H9 (cell line): ENCODE measurements at regions not wholly inside any gene's neighbourhood (a gene's known extent, or its start where the extent isn't known, plus 50 kb on each side); places are given as distances from the start of the nearest gene placed in this dataset.

Source experiments
- DNase-seq: peaks from one replicate; pipeline ENCODE4 v3.0.0-alpha.2; 2017
- H2AFZ ChIP-seq: one replicate; pipeline ENCODE4 v1.6.1; 2013; ENCODE audit warnings: mild to moderate bottlenecking, low read length, control low read depth, moderate library complexity
- H2AK5ac ChIP-seq: 2 replicates; pipeline ENCODE4 v1.6.1; 2013; ENCODE audit warnings: low read length, control low read depth, mixed read lengths; ENCODE audit not compliant: insufficient read length
- H2BK120ac ChIP-seq: one replicate; pipeline ENCODE4 v1.6.1; 2013; ENCODE audit warnings: low read depth, mild to moderate bottlenecking, low read length, control low read depth, inconsistent platforms; ENCODE audit not compliant: poor library complexity, severe bottlenecking
- H2BK12ac ChIP-seq: 2 replicates; pipeline ENCODE4 v1.6.1; 2013; ENCODE audit warnings: low read length, control low read depth, mixed read lengths, low read depth; ENCODE audit not compliant: insufficient read length
- H2BK15ac ChIP-seq: 2 replicates; pipeline ENCODE4 v1.6.1; 2013; ENCODE audit warnings: low read depth, low read length, control low read depth
- H2BK20ac ChIP-seq: one replicate; pipeline ENCODE4 v1.6.1; 2013; ENCODE audit warnings: low read depth, mild to moderate bottlenecking, low read length, control low read depth, inconsistent platforms; ENCODE audit not compliant: poor library complexity, severe bottlenecking
- H2BK5ac ChIP-seq: 2 replicates; pipeline ENCODE4 v1.6.1; 2013; ENCODE audit warnings: low read length, control low read depth, mixed read lengths; ENCODE audit not compliant: insufficient read length
- H3K14ac ChIP-seq: 2 replicates; pipeline ENCODE4 v1.6.1; 2013; ENCODE audit warnings: low read length, control low read depth; ENCODE audit not compliant: insufficient read depth
- H3K18ac ChIP-seq: 2 replicates; pipeline ENCODE4 v1.6.1; 2013; ENCODE audit warnings: low read depth, mild to moderate bottlenecking, mixed read lengths, low read length, control low read depth; ENCODE audit not compliant: insufficient read length
- H3K23ac ChIP-seq: 2 replicates; pipeline ENCODE4 v1.6.1; 2013; ENCODE audit warnings: low read length, control low read depth, mixed read lengths, low read depth; ENCODE audit not compliant: insufficient read length
- H3K23me2 ChIP-seq: 2 replicates; pipeline ENCODE4 v1.6.1; 2013; ENCODE audit warnings: low read depth, mild to moderate bottlenecking, mixed read lengths, low read length, control low read depth; ENCODE audit not compliant: insufficient read length, poor library complexity, severe bottlenecking
- H3K27ac ChIP-seq: 2 replicates; pipeline ENCODE4 v1.5.1; 2013; ENCODE audit warnings: low read length, control low read depth, mixed read lengths, low read depth; ENCODE audit not compliant: insufficient read length
- H3K27me3 ChIP-seq: 2 replicates; pipeline ENCODE4 v1.6.1; 2013; ENCODE audit warnings: low read length, control low read depth, inconsistent platforms; ENCODE audit not compliant: insufficient read depth
- H3K4ac ChIP-seq: 2 replicates; pipeline ENCODE4 v1.6.1; 2013; ENCODE audit warnings: low read depth, mild to moderate bottlenecking, control low read depth, inconsistent platforms, low read length, moderate library complexity
- H3K4me1 ChIP-seq: 2 replicates; pipeline ENCODE4 v1.6.1; 2013; ENCODE audit warnings: low read length, control low read depth, inconsistent platforms; ENCODE audit not compliant: insufficient read depth
- H3K4me2 ChIP-seq: 2 replicates; pipeline ENCODE4 v1.6.1; 2013; ENCODE audit warnings: low read length, control low read depth, mixed read lengths; ENCODE audit not compliant: insufficient read length, insufficient read depth
- H3K56ac ChIP-seq: 2 replicates; pipeline ENCODE4 v1.6.1; 2013; ENCODE audit warnings: low read depth, mild to moderate bottlenecking, mixed read lengths, low read length, control low read depth; ENCODE audit not compliant: insufficient read length
- H3K79me1 ChIP-seq: 2 replicates; pipeline ENCODE4 v1.6.1; 2013; ENCODE audit warnings: low read depth, mild to moderate bottlenecking, moderate library complexity, low read length, control low read depth, inconsistent platforms; ENCODE audit not compliant: insufficient read depth, poor library complexity, severe bottlenecking
- H3K79me2 ChIP-seq: 2 replicates; pipeline ENCODE4 v1.6.1; 2013; ENCODE audit warnings: low read length, control low read depth, inconsistent platforms; ENCODE audit not compliant: insufficient read depth
- H3K9ac ChIP-seq: 2 replicates; pipeline ENCODE4 v1.6.1; 2013; ENCODE audit warnings: low read length, control low read depth, mixed read lengths; ENCODE audit not compliant: insufficient read length; ENCODE audit errors: extremely low read depth
- H3K9me3 ChIP-seq: one replicate; pipeline ENCODE4 v1.6.1; 2013; ENCODE audit warnings: low read depth, low read length, inconsistent platforms; ENCODE audit not compliant: control insufficient read depth
- H3T11ph ChIP-seq: one replicate; pipeline ENCODE4 v1.6.1; 2013; ENCODE audit warnings: mild to moderate bottlenecking, low read length, control low read depth, inconsistent platforms
- H4K20me1 ChIP-seq: one replicate; pipeline ENCODE4 v1.6.1; 2013; ENCODE audit not compliant: control insufficient read depth, insufficient read length, insufficient read depth
- H4K5ac ChIP-seq: 2 replicates; pipeline ENCODE4 v1.6.1; 2013; ENCODE audit warnings: low read depth, mild to moderate bottlenecking, mixed read lengths, low read length, control low read depth; ENCODE audit not compliant: insufficient read length
- H4K8ac ChIP-seq: replicated peaks from 2 replicates; pipeline ENCODE4 v1.6.1; 2013; ENCODE audit warnings: low read length, control low read depth, mixed read lengths, low read depth; ENCODE audit not compliant: insufficient read length
- H4K91ac ChIP-seq: 2 replicates; pipeline ENCODE4 v1.6.1; 2013; ENCODE audit warnings: low read depth, mild to moderate bottlenecking, moderate library complexity, mixed read lengths, low read length, control low read depth; ENCODE audit not compliant: insufficient read length
- H3K27ac Mint-ChIP-seq, 3 experiments: 2 replicates in 2 of 3; 3 replicates in 1 of 3; pipeline ENCODE4 v1.8.0; 2020 to 2021; ENCODE audit warnings: mixed read lengths in 3 of 3, mild to moderate bottlenecking in 1 of 3, moderate library complexity in 1 of 3
- H3K27me3 Mint-ChIP-seq: 2 replicates; pipeline ENCODE4 v1.8.0; 2021; ENCODE audit warnings: low read depth, mild to moderate bottlenecking, moderate library complexity, mixed read lengths
- H3K36me3 Mint-ChIP-seq, 3 experiments: 2 replicates in 2 of 3; 3 replicates in 1 of 3; pipeline ENCODE4 v1.8.0; 2020 to 2021; ENCODE audit warnings: low read depth in 3 of 3, mixed read lengths in 3 of 3; ENCODE audit not compliant: insufficient read depth in 1 of 3
- H3K4me1 Mint-ChIP-seq, 2 experiments: 2 replicates each; pipeline ENCODE4 v1.8.0; 2020; ENCODE audit warnings: mixed read lengths in 2 of 2
- H3K4me3 Mint-ChIP-seq, 2 experiments: 2 replicates in 1 of 2; 3 replicates in 1 of 2; pipeline ENCODE4 v1.8.0; 2020 to 2021; ENCODE audit warnings: mild to moderate bottlenecking in 2 of 2, mixed read lengths in 2 of 2, moderate library complexity in 1 of 2
- H3K9me3 Mint-ChIP-seq, 2 experiments: 2 replicates in 1 of 2; 3 replicates in 1 of 2; pipeline ENCODE4 v1.8.0; 2020; ENCODE audit warnings: mild to moderate bottlenecking in 2 of 2, mixed read lengths in 2 of 2, moderate library complexity in 1 of 2
- CTCF ChIP-seq: fragments of 200-600 bp; sonication (generic); conservative IDR thresholded peaks from 3 replicates; pipeline ENCODE4 v1.8.0; 2021; ENCODE audit warnings: antibody characterized with exemption, mild to moderate bottlenecking
- WGBS: extraction: QIAGEN DNeasy Blood & Tissue Kit; methylation state at CpG from one replicate; pipeline ENCODE4 v1.1.7; 2013; ENCODE audit warnings: missing lambda C conversion rate, low lambda C conversion rate, mixed read lengths; ENCODE audit not compliant: insufficient read length; ENCODE audit errors: extremely low coverage; 5-methylcytosine and 5-hydroxymethylcytosine counted together

- H3K79me1 ChIP-seq: no peaks in the 10 kb centered on the region
- no peak overlapping the region for H3K4me2 ChIP-seq
- H3K23me2 ChIP-seq: no peaks in the 10 kb centered on the region
- peaks cover 1% of the 10 kb centered on the region; the same call in 1 of the 2 replicates for H3K27me3 Mint-ChIP-seq
- no peak overlapping the region for H3K18ac ChIP-seq
- H3K9me3 ChIP-seq: no peaks in the 10 kb centered on the region
- H3K4ac ChIP-seq: no peak overlapping the region
- no peak overlapping the region for H2BK5ac ChIP-seq
- H2BK120ac ChIP-seq: no peak overlapping the region
- no peak overlapping the region for H2BK12ac ChIP-seq
- H3K23ac ChIP-seq: no peak overlapping the region
- no peaks in the 10 kb centered on the region for H3K79me2 ChIP-seq
- H3K4me1 Mint-ChIP-seq: peaks cover 10 to 11% of the 10 kb centered on the region in 2 experiments
- H3K36me3 Mint-ChIP-seq: no peaks in the 10 kb centered on the region
- no peak overlapping the region for H3K14ac ChIP-seq
- H3K27ac ChIP-seq: no peak overlapping the region
- no peak for DNase-seq
- H3K9me3 Mint-ChIP-seq: peaks cover 0 to 2% of the 10 kb centered on the region in 2 experiments; a peak in 1 of 5 replicates
- no peak overlapping the region for H4K5ac ChIP-seq
- no peak for TF ChIP-seq CTCF
- no peak overlapping the region for H3T11ph ChIP-seq
- H3K4me1 ChIP-seq: no peaks in the 10 kb centered on the region
- no peak overlapping the region for H4K8ac ChIP-seq
- no peak overlapping the region for H2AFZ ChIP-seq
- no peak overlapping the region for H3K9ac ChIP-seq
- no peaks in the 10 kb centered on the region for H4K20me1 ChIP-seq
- H3K56ac ChIP-seq: no peak overlapping the region
- no peak overlapping the region for H2AK5ac ChIP-seq
- 0 out of 7 replicates have a peak overlapping the region, but pooled peaks of 1 of the 3 experiments have one; percentile 26 for H3K27ac Mint-ChIP-seq
- no peak overlapping the region for H3K4me3 Mint-ChIP-seq
- H3K27me3 ChIP-seq: no peaks in the 10 kb centered on the region
- no peak overlapping the region for H2BK15ac ChIP-seq
- no peak overlapping the region for H4K91ac ChIP-seq
- no CpG with 5 or more reads among the region's 4 CpGs for WGBS
- H2BK20ac ChIP-seq: no peak overlapping the region
Measured at GRCh38 chr12:96136725-96137378, 57.3 kb upstream of the ELK3 start.
